ENCODE measurements at regions not wholly inside any gene's neighbourhood (a gene's known extent, or its start where the extent isn't known, plus 50 kb on each side); places are given as distances from the start of the nearest gene placed in this dataset.

DNA sequence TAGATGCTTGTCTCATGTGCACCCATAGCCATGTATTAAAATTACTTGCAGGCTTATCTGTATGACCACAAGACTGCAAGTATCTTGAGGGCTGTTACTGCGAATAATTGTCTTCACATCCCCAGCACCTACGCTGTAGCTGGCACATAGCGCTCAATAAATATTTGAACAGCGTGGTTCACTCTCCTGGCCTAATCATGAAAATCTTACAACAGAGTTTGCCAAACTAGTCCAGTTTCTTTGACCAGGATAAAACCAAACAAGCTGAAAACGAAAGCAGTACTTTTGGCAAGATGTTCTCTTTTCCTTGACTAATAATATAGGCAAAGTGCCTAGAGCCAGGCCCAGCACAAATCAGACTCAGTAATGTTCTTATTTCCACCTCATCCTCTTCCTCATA lies 106.7 kb downstream of the RPS29 start:
- TF ChIP-seq, protein P1, sequence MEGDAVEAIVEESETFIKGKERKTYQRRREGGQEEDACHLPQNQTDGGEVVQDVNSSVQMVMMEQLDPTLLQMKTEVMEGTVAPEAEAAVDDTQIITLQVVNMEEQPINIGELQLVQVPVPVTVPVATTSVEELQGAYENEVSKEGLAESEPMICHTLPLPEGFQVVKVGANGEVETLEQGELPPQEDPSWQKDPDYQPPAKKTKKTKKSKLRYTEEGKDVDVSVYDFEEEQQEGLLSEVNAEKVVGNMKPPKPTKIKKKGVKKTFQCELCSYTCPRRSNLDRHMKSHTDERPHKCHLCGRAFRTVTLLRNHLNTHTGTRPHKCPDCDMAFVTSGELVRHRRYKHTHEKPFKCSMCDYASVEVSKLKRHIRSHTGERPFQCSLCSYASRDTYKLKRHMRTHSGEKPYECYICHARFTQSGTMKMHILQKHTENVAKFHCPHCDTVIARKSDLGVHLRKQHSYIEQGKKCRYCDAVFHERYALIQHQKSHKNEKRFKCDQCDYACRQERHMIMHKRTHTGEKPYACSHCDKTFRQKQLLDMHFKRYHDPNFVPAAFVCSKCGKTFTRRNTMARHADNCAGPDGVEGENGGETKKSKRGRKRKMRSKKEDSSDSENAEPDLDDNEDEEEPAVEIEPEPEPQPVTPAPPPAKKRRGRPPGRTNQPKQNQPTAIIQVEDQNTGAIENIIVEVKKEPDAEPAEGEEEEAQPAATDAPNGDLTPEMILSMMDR (optimal IDR thresholded peaks at IDR 0.05 in 1 of 3, IDR thresholded peaks at IDR 0.05 in 1 of 3, conservative IDR thresholded peaks at IDR 0.05 in 1 of 3; ENCODE audit: extremely low read depth in 1 of 3, insufficient read depth in 2 of 3, low read length in 3 of 3): no peak
- no peak for TF ChIP-seq EZH2 (IDR thresholded peaks at IDR 0.05; ENCODE audit: low read length)
